CD4-positive, alpha-beta T cell (primary cell): ENCODE measurements at regions not wholly inside any gene's neighbourhood (a gene's known extent, or its start where the extent isn't known, plus 50 kb on each side); places are given as distances from the start of the nearest gene placed in this dataset.

ENCODE experiments used
- ATAC-seq: fragments of 200-7000 bp; cut with Tn5 transposase; one replicate; pipeline ENCODE4 v1.10.0; 2022; ENCODE audit warnings: mild to moderate bottlenecking; ENCODE audit not compliant: poor library complexity
- CTCF ChIA-PET: fragments of 350-600 bp; sonication (Branson Sonifier 250); formaldehyde crosslinking; loops from one replicate; lab custom pipeline; 2021; ENCODE audit warnings: antibody characterized with exemption, inconsistent platforms; lab: Charles Lee
- POLR2A ChIA-PET: fragments of 350-600 bp; sonication (Branson Sonifier 250); formaldehyde crosslinking; loops from one replicate; lab custom pipeline; 2021; ENCODE audit warnings: antibody characterized with exemption, inconsistent platforms; lab: Charles Lee
- DNase-seq, 14 experiments: peaks; one replicate each; pipeline ENCODE4 v3.0.0-alpha.2; 2013 to 2020; ENCODE audit warnings: mixed read lengths in 2 of 14
- H3K27ac ChIP-seq, 2 donors: one replicate each; pipeline versions ENCODE4 v1.5.1 to v1.7.0; 2013; ENCODE audit warnings: low read length in 2 of 2, low read depth in 1 of 2, mild to moderate bottlenecking in 1 of 2
- H3K27me3 ChIP-seq, 2 experiments: 1 replicate in 1 of 2; 2 replicates in 1 of 2; pipeline versions ENCODE4 v1.6.1 to v1.7.0; 2013; ENCODE audit warnings: low read length in 2 of 2, control low read depth in 1 of 2, mild to moderate bottlenecking in 1 of 2, moderate library complexity in 1 of 2; ENCODE audit not compliant: insufficient read depth in 2 of 2, control insufficient read depth in 1 of 2
- H3K36me3 ChIP-seq: one replicate; pipeline ENCODE4 v1.6.1; 2013; ENCODE audit warnings: low read length, control low read depth; ENCODE audit not compliant: insufficient read depth
- H3K4me1 ChIP-seq: one replicate; pipeline ENCODE4 v1.6.1; 2013; ENCODE audit warnings: low read length, control low read depth; ENCODE audit not compliant: insufficient read depth
- H3K4me3 ChIP-seq: one replicate; pipeline ENCODE4 v1.5.1; 2013; ENCODE audit warnings: mild to moderate bottlenecking, low read length, moderate library complexity
- H3K9me3 ChIP-seq, 2 experiments: 1 replicate in 1 of 2; 2 replicates in 1 of 2; pipeline versions ENCODE4 v1.6.1 to v1.7.0; 2013; ENCODE audit warnings: low read length in 2 of 2, mild to moderate bottlenecking in 2 of 2, control low read depth in 1 of 2, moderate library complexity in 1 of 2; ENCODE audit not compliant: control insufficient read depth in 1 of 2, insufficient read depth in 1 of 2
- H3K27ac Mint-ChIP-seq: one replicate; pipeline ENCODE4 v1.8.0; 2020; ENCODE audit warnings: mixed read lengths
- H3K27me3 Mint-ChIP-seq: one replicate; pipeline ENCODE4 v1.8.0; 2021; ENCODE audit warnings: mixed read lengths
- H3K36me3 Mint-ChIP-seq: one replicate; pipeline ENCODE4 v1.8.0; 2021; ENCODE audit warnings: low read depth, mixed read lengths
- H3K4me1 Mint-ChIP-seq: one replicate; pipeline ENCODE4 v1.8.0; 2021; ENCODE audit warnings: low read depth, mixed read lengths
- H3K4me3 Mint-ChIP-seq: one replicate; pipeline ENCODE4 v1.8.0; 2020; ENCODE audit warnings: mild to moderate bottlenecking, mixed read lengths
- H3K9me3 Mint-ChIP-seq: one replicate; pipeline ENCODE4 v1.8.0; 2020; ENCODE audit warnings: mixed read lengths
- CTCF ChIP-seq: fragments of 200-600 bp; IDR thresholded peaks from one replicate; pipeline ENCODE4 v1.8.0; 2022; ENCODE audit warnings: antibody characterized with exemption, mild to moderate bottlenecking
- intact Hi-C, 2 experiments: fragments of 100-400 bp; cut with DNase I in 1 of 2; cut with micrococcal nuclease in 1 of 2; formaldehyde crosslinking; loops; one replicate each; pipeline versions ENCODE4 v1.15.1 to v1.9.0; 2023 to 2025; cut with DNase I, micrococcal nuclease

- no peak overlapping the region for H3K4me3 Mint-ChIP-seq
- no peaks in the 10 kb centered on the region for H3K27me3 ChIP-seq
- ChIA-PET CTCF (no interaction called here), POLR2A (interaction anchor here (0.5 to 1.4 kb wide), 3 partner anchors 148 to 150 kb away, joined by 3 to 5 read pairs (median 4); partner anchors contain the start of gene BTG1)
- peaks cover 37% of the 10 kb centered on the region for H3K4me1 ChIP-seq
- no peaks in the 10 kb centered on the region for H3K9me3 ChIP-seq
- H3K27ac Mint-ChIP-seq = peak overlapping the region; percentile 11
- no peak overlapping the region for H3K27ac ChIP-seq
- TF ChIP-seq CTCF = no peak
- intact Hi-C loops = loop anchor here in 1 of 2 experiments (5.0 kb wide), 1 partner anchor 83 kb away; no protein-coding TSS in a partner anchor
- peaks cover 5% of the 10 kb centered on the region for H3K36me3 Mint-ChIP-seq
- DNase-seq (no peak), ATAC-seq (no peak)
- H3K4me1 Mint-ChIP-seq = peaks cover 44% of the 10 kb centered on the region
- no peaks in the 10 kb centered on the region for H3K27me3 Mint-ChIP-seq
- no peaks in the 10 kb centered on the region for H3K36me3 ChIP-seq
- H3K9me3 Mint-ChIP-seq = peaks cover 4% of the 10 kb centered on the region
- no peak overlapping the region for H3K4me3 ChIP-seq
Observed at GRCh38 chr12:92294676-92295440, 149.2 kb upstream of the BTG1 start.

GRCh38 chr12:92292016-92292415 is 146.4 kb upstream of the BTG1 start:
- no peaks in the 10 kb centered on the region for H3K27me3 Mint-ChIP-seq
- peaks cover 44% of the 10 kb centered on the region for H3K4me1 Mint-ChIP-seq
- H3K36me3 Mint-ChIP-seq = no peaks in the 10 kb centered on the region
- no peak for ATAC-seq
- H3K4me3 Mint-ChIP-seq = no peak overlapping the region
- Histone ChIP-seq H3K4me1 (peaks cover 10% of the 10 kb centered on the region), H3K27me3 (no peaks in the 10 kb centered on the region), H3K27ac (no peak overlapping the region), H3K36me3 (no peaks in the 10 kb centered on the region), H3K9me3 (no peaks in the 10 kb centered on the region), H3K4me3 (no peak overlapping the region)
- POLR2A ChIA-PET = no interaction called here
- H3K9me3 Mint-ChIP-seq = peaks cover 4% of the 10 kb centered on the region
- no peak overlapping the region for H3K27ac Mint-ChIP-seq
- TF ChIP-seq CTCF = no peak
- DNase-seq = no peak
- intact Hi-C loops = no loop called here
- CTCF ChIA-PET = interaction anchor here (0.6 kb wide), 1 partner anchor 443 kb away, joined by 4 read pairs; no protein-coding TSS in a partner anchor

GRCh38 chr12:92290886-92291285 is 145.2 kb upstream of the BTG1 start:
- Mint-ChIP-seq H3K36me3 (no peaks in the 10 kb centered on the region), H3K4me1 (peaks cover 42% of the 10 kb centered on the region), H3K27me3 (no peaks in the 10 kb centered on the region), H3K27ac (no peak overlapping the region), H3K9me3 (peaks cover 2% of the 10 kb centered on the region), H3K4me3 (no peak overlapping the region)
- ChIA-PET POLR2A (interaction anchor here (0.6 to 3.4 kb wide), 5 partner anchors 12 to 145 kb away, joined by 3 to 13 read pairs (median 3); partner anchors contain the start of gene BTG1), CTCF (no interaction called here)
- Histone ChIP-seq H3K9me3 (no peaks in the 10 kb centered on the region), H3K4me3 (no peak overlapping the region), H3K27me3 (no peaks in the 10 kb centered on the region), H3K36me3 (no peaks in the 10 kb centered on the region), H3K4me1 (peaks cover 5% of the 10 kb centered on the region), H3K27ac (no peak overlapping the region)
- ATAC-seq = no peak
- DNase-seq = no peak
- intact Hi-C loops = no loop called here
- TF ChIP-seq CTCF = no peak
